BLaER1 (cell line): ENCODE measurements at regions not wholly inside any gene's neighbourhood (a gene's known extent, or its start where the extent isn't known, plus 50 kb on each side); places are given as distances from the start of the nearest gene placed in this dataset.

Experiments used
- H3K27ac ChIP-seq: shearing (Covaris generic); formaldehyde crosslinking; 2 replicates; pipeline ENCODE4 v1.8.1; 2022
- H3K27me3 ChIP-seq: shearing (Covaris generic); formaldehyde crosslinking; 2 replicates; pipeline ENCODE4 v1.8.1; 2022
- H3K36me3 ChIP-seq: shearing (Covaris generic); formaldehyde crosslinking; 2 replicates; pipeline ENCODE4 v1.8.1; 2022
- H3K4me1 ChIP-seq: shearing (Covaris generic); formaldehyde crosslinking; 2 replicates; pipeline ENCODE4 v1.8.1; 2022
- H3K4me2 ChIP-seq: shearing (Covaris generic); formaldehyde crosslinking; 2 replicates; pipeline ENCODE4 v1.8.1; 2022
- H3K4me3 ChIP-seq: shearing (Covaris generic); formaldehyde crosslinking; 2 replicates; pipeline ENCODE4 v1.8.1; 2022
- H3K9ac ChIP-seq: shearing (Covaris generic); formaldehyde crosslinking; 2 replicates; pipeline ENCODE4 v1.8.1; 2022
- H3K9me3 ChIP-seq: shearing (Covaris generic); formaldehyde crosslinking; 2 replicates; pipeline ENCODE4 v1.8.1; 2022
- H4K20me1 ChIP-seq: shearing (Covaris generic); formaldehyde crosslinking; 2 replicates; pipeline ENCODE4 v1.8.1; 2022
- Cebpa-rat ChIP-seq: shearing (Covaris generic); IDR thresholded peaks from 2 replicates; pipeline ENCODE4 v1.8.1; 2022

DNA sequence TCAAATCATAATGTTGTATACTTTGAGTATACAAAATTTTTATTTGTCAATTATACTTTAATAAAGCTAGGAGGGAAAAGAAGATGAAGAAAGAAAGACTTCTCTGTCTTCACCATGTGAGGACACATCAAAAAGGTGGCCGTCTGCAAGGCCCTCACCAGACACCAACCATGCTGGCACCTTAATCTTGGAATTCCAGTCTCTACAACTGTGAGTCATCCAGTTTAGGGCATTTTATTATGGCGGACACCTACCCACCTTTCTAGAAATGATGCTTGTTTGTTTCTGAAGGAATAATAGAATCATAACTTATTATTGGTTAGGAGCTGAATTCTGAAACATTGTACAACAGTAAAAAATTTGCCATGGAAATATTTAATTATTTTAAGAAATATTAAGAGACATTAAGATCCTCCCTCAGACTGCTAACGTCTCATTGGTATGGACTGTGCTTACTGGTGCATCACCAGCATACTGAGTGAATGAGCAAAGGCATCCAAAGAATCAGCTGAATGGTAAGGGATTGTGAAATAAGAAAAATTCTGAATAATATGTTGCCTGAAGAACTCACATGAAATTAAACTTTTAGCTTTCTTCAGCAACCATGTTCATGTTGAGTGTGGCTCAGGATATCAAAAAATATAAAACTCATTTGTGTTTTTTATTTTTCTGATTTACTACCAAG is 536.6 kb downstream of the HTR7 start:
- no peaks in the 10 kb centered on the region for H3K27me3 ChIP-seq
- no peak overlapping the region for H3K27ac ChIP-seq
- no peak for TF ChIP-seq Cebpa-rat
- H3K4me3 ChIP-seq = no peak overlapping the region
- H4K20me1 ChIP-seq = no peaks in the 10 kb centered on the region
- no peaks in the 10 kb centered on the region for H3K36me3 ChIP-seq
- no peak overlapping the region for H3K9ac ChIP-seq
- no peaks in the 10 kb centered on the region for H3K4me1 ChIP-seq
- H3K4me2 ChIP-seq = no peak overlapping the region
- no peaks in the 10 kb centered on the region for H3K9me3 ChIP-seq

DNA sequence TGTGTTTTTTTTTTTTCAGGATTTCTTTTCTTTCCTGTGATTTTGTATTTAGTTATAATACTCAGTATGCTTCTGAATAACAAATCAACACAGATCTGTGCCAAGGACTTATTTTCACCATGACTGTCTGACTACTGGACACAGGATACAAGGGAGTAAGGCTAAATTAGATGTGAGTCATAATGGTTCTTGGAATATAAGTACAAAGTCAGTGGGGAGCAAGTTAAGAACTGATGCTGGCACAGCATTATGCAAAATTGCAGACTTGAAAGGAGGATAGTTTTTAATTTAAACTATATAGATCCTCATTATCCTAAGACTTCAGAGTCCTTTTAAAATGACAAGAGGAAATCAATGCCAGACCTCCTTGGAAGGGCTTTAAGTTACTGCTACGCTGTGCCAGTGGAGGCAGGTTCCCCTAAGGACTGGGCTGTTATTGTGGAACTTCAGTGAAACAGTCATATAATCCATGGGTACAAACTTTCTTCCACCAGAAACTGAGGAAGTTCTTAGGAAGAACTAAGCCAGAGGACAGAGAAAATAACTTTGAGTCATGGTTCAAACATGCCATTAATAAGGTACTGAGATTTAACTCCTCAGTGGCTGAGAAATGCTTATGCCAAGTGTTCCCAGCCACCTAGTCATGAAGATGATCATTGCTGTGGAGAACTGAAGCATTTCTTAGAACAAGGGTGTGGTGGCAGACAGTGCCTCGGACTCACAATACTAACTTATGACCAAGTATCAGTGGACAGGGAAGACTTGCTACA is 531.2 kb downstream of the HTR7 start:
- Histone ChIP-seq H3K4me1 (no peaks in the 10 kb centered on the region), H4K20me1 (no peaks in the 10 kb centered on the region), H3K4me2 (no peak overlapping the region), H3K9me3 (no peaks in the 10 kb centered on the region), H3K27ac (no peak overlapping the region), H3K36me3 (no peaks in the 10 kb centered on the region), H3K4me3 (no peak overlapping the region), H3K27me3 (no peaks in the 10 kb centered on the region), H3K9ac (no peak overlapping the region)
- no peak for TF ChIP-seq Cebpa-rat

DNA sequence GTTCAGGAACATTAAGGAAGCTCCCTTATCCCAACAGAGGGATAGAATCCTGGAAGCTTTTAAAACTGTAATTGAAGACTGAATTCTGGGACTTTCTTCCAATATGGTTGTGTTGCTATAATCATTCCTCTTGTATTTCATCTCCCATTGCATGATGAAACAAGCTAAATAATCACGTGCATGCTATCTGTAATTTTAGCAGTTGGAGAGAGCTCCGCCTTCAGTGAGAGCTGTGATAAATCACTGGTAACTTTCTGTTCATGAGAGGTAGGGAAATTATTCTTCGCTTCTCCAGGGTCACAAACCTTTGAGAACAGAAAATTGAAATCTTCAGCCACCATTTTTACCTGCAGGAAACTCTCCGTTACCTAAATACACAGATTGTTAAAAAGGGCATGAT is 530.2 kb downstream of the HTR7 start:
- Histone ChIP-seq H3K9me3 (no peaks in the 10 kb centered on the region), H3K4me2 (no peak overlapping the region), H3K9ac (no peak overlapping the region), H4K20me1 (no peaks in the 10 kb centered on the region), H3K36me3 (no peaks in the 10 kb centered on the region), H3K27me3 (no peaks in the 10 kb centered on the region), H3K27ac (no peak overlapping the region), H3K4me3 (no peak overlapping the region), H3K4me1 (no peaks in the 10 kb centered on the region)
- TF ChIP-seq Cebpa-rat = no peak

DNA sequence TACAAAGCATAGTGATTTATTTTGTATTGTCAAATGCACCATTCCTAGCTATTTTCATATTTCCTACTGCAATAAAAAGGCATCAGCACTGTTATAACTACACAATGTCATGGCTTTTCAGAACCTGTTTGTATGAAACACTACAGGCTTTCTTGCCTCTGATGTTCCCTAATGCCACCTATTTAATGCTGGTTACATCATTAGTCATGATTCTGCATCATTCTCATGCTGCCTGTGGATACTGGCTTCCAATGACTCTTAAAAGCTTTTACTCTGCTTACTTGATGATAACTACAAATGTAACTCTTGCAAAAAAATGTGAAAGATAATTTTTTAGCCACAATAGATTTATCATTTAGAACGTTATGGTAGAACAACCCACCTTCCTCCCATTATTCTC is 529.4 kb downstream of the HTR7 start:
- H3K4me1 ChIP-seq = no peaks in the 10 kb centered on the region
- no peak for TF ChIP-seq Cebpa-rat

DNA sequence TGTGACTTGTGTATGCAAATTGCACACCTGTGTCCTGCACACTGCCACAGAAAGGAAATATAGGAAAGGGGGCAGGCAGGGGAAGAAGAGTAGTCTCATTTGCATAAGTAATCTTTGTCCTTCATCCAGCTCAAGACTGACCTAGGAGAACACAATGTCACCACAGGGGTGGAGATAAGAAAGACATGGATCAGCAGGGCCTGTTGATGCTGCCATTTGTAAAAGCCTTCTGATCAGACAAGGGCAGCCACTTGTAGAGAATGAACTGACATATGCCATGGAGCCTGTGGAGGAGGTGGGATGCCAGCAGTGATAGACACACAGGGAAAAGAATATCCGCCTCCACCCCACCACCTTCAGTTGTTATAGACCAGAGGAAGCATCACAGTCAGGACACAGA is 528.9 kb downstream of the HTR7 start:
- Histone ChIP-seq H3K36me3 (no peaks in the 10 kb centered on the region), H4K20me1 (no peaks in the 10 kb centered on the region), H3K9ac (no peak overlapping the region), H3K4me3 (no peak overlapping the region), H3K27me3 (no peaks in the 10 kb centered on the region), H3K9me3 (no peaks in the 10 kb centered on the region), H3K4me2 (no peak overlapping the region), H3K27ac (no peak overlapping the region), H3K4me1 (no peaks in the 10 kb centered on the region)
- no peak for TF ChIP-seq Cebpa-rat

More for the DNA sequence above, 529.4 kb downstream of the HTR7 start:
- H3K27me3 ChIP-seq = no peaks in the 10 kb centered on the region
- H3K4me3 ChIP-seq = no peak overlapping the region
- H3K4me2 ChIP-seq = no peak overlapping the region
- no peak overlapping the region for H3K27ac ChIP-seq
- H3K9me3 ChIP-seq = no peaks in the 10 kb centered on the region
- no peaks in the 10 kb centered on the region for H3K36me3 ChIP-seq
- H3K9ac ChIP-seq = no peak overlapping the region
- H4K20me1 ChIP-seq = no peaks in the 10 kb centered on the region

DNA sequence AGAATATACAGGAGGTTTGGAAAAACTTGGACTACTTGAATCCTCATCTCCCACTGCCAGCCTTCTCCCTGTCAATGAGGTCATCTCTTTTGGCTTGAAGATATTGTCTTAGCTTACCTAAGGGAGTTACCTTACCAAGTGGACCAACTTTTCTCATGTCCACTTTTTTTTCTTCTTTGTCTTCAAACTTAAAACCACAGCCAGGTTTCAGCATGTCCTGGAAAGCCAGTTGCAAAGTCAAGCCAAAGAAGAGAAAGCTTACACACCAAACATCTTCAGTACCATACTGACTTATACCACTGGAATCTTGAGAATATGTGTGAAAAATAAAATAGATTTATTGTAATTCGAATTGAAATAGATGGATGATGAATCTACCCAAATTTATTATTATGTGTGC is 520.5 kb downstream of the HTR7 start:
- Histone ChIP-seq H3K9ac (no peak overlapping the region), H3K27ac (no peak overlapping the region), H3K36me3 (no peaks in the 10 kb centered on the region), H3K27me3 (no peaks in the 10 kb centered on the region), H3K4me2 (no peak overlapping the region), H3K9me3 (no peaks in the 10 kb centered on the region), H3K4me1 (no peaks in the 10 kb centered on the region), H4K20me1 (no peaks in the 10 kb centered on the region), H3K4me3 (no peak overlapping the region)
- TF ChIP-seq Cebpa-rat = no peak

DNA sequence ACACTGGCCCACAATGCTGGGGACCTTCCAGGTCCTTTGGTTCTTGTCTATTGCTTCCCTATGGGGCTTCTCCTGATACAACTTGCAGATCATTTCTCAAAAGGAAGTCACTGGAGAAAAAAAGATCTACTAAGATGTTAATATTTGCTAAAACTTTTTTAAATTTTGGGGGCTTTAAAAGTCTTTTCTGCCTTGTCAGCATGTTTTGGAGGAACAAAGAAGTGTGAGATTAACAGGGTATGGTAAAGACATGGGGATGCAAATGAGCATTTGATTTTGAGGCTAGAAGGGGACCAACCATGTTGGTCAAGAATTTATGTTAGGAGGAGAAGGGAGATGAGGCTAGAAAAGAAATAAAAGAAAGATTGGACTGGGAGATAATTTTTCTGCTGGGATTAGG is 515.4 kb downstream of the HTR7 start:
- no peak for TF ChIP-seq Cebpa-rat
- Histone ChIP-seq H3K4me2 (no peak overlapping the region), H4K20me1 (no peaks in the 10 kb centered on the region), H3K27me3 (no peaks in the 10 kb centered on the region), H3K9me3 (no peaks in the 10 kb centered on the region), H3K27ac (no peak overlapping the region), H3K4me1 (no peaks in the 10 kb centered on the region), H3K4me3 (no peak overlapping the region), H3K36me3 (no peaks in the 10 kb centered on the region), H3K9ac (no peak overlapping the region)

DNA sequence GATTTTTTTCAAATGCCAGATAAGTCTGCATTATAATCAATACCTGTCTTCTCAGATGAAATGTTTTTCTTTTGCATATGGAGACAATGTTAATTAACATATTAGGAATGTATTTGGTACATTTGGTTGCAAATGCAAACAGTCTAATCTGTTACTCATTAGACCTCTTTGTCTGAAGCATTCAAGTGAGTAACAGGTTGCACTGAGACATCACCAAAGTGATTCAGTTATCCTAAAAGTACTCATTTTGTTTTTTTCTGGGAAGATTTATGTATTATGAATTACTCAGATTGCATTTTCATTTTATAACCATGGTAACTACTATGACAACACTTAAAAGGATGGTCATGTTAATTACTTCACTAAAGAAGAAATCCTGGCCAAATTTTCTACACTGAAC is 513.6 kb downstream of the HTR7 start:
- Histone ChIP-seq H3K27me3 (no peaks in the 10 kb centered on the region), H3K4me1 (no peaks in the 10 kb centered on the region), H3K36me3 (no peaks in the 10 kb centered on the region), H3K9me3 (no peaks in the 10 kb centered on the region), H3K4me3 (no peak overlapping the region), H3K27ac (no peak overlapping the region), H3K9ac (no peak overlapping the region), H4K20me1 (no peaks in the 10 kb centered on the region), H3K4me2 (no peak overlapping the region)
- TF ChIP-seq Cebpa-rat = no peak

DNA sequence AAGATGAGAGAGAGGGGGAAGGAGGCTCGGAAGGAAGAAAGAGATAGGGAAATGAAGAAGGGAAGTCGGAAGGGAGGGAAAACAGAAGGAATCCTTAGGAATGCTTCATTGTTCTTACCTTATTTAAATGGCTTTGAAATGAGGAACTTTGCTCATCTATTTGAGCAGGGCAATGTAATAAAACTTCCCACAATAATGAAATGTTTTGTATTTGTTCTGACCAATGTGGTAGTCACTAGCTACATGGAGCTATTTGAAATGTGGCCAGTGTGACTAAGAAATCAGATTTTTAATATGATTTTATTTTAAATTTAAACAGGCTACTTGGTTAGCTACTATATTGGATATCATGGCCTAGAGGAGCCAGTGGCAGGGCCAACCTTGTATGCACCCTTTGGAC is 510.6 kb downstream of the HTR7 start:
- Histone ChIP-seq H3K4me1 (no peaks in the 10 kb centered on the region), H3K4me3 (no peak overlapping the region), H3K27ac (no peak overlapping the region), H3K36me3 (no peaks in the 10 kb centered on the region), H4K20me1 (no peaks in the 10 kb centered on the region), H3K27me3 (no peaks in the 10 kb centered on the region), H3K9ac (no peak overlapping the region), H3K4me2 (no peak overlapping the region), H3K9me3 (no peaks in the 10 kb centered on the region)
- TF ChIP-seq Cebpa-rat = no peak

DNA sequence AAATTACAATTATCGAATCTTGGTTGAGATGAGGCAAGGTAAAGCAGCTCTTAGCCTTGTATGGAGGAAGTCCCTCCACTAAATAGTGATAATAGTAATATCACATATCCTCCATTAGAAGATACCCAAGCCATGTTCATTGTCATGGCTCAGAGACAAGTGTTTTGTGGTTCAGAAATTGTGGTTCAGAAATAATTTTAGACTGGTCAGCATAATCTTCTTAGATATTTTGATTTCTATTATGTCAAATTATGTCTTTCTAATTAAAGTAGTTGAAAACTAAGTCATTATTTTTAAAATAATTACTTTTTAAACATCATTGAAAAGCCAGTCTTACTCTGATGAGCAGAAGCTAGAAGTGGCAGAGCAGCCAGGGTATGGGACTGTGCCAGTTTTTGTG is 507.7 kb downstream of the HTR7 start:
- Histone ChIP-seq H3K27ac (no peak overlapping the region), H3K36me3 (no peaks in the 10 kb centered on the region), H3K9me3 (no peaks in the 10 kb centered on the region), H3K4me2 (no peak overlapping the region), H4K20me1 (no peaks in the 10 kb centered on the region), H3K4me3 (no peak overlapping the region), H3K4me1 (no peaks in the 10 kb centered on the region), H3K9ac (no peak overlapping the region), H3K27me3 (no peaks in the 10 kb centered on the region)
- no peak for TF ChIP-seq Cebpa-rat
